ENCODE measurements at regions not wholly inside any gene's neighbourhood (a gene's known extent, or its start where the extent isn't known, plus 50 kb on each side); places are given as distances from the start of the nearest gene placed in this dataset.

GRCh38 chr12:13670285-13670866 is 311.0 kb downstream of the GRIN2B start:
- DNase-seq: no peak

- no peak for DNase-seq
These were observed 312.5 kb downstream of the GRIN2B start for GRCh38 chr12:13668880-13669279.

- no peak for DNase-seq
These were observed 314.6 kb downstream of the GRIN2B start for GRCh38 chr12:13666806-13667205.

GRCh38 chr12:13661005-13661887 is 320.2 kb downstream of the GRIN2B start:
- peak; percentile 16 for DNase-seq

GRCh38 chr12:13654456-13654855 is 326.9 kb downstream of the GRIN2B start:
- no peak for DNase-seq

- no peak for DNase-seq
These were observed 329.3 kb downstream of the GRIN2B start for GRCh38 chr12:13652105-13652504.

- DNase-seq: no peak
These were observed 345.7 kb downstream of the GRIN2B start for GRCh38 chr12:13635709-13636108.

- DNase-seq: no peak
These were observed 349.5 kb downstream of the GRIN2B start for GRCh38 chr12:13631873-13632272.

- DNase-seq: no peak
These were observed 351.0 kb downstream of the GRIN2B start for GRCh38 chr12:13630354-13630753.

GRCh38 chr12:13628067-13628466 is 353.3 kb downstream of the GRIN2B start:
- no peak for DNase-seq

- no peak for DNase-seq
These were observed 353.9 kb downstream of the GRIN2B start for GRCh38 chr12:13627536-13627935.

- no peak for DNase-seq
These were observed 368.1 kb downstream of the GRIN2B start for GRCh38 chr12:13613297-13613696.

- DNase-seq: no peak
These were observed 371.3 kb downstream of the GRIN2B start for GRCh38 chr12:13609894-13610679.

GRCh38 chr12:13606290-13606689 is 375.1 kb downstream of the GRIN2B start:
- DNase-seq: no peak

- no peak for DNase-seq
These were observed 377.4 kb downstream of the GRIN2B start for GRCh38 chr12:13603953-13604352.

GRCh38 chr12:13602172-13602571 is 379.2 kb downstream of the GRIN2B start:
- DNase-seq: no peak

- DNase-seq: no peak
These were observed 382.2 kb downstream of the GRIN2B start for GRCh38 chr12:13599176-13599575.

GRCh38 chr12:13597837-13598236 is 383.6 kb downstream of the GRIN2B start:
- DNase-seq: no peak

- DNase-seq: no peak
These were observed 384.2 kb downstream of the GRIN2B start for GRCh38 chr12:13597166-13597565.

GRCh38 chr12:13596714-13597113 is 384.7 kb downstream of the GRIN2B start:
- DNase-seq: no peak

- no peak for DNase-seq
These were observed 385.6 kb downstream of the GRIN2B start for GRCh38 chr12:13595536-13596443.

- DNase-seq: no peak
These were observed 386.5 kb downstream of the GRIN2B start for GRCh38 chr12:13594731-13595514.
